ENCODE measurements at regions not wholly inside any gene's neighbourhood (a gene's known extent, or its start where the extent isn't known, plus 50 kb on each side); places are given as distances from the start of the nearest gene placed in this dataset.
"Not testable (repeated sequence)": the region's sequence is repeated elsewhere in the genome, so short reads cannot be mapped to it uniquely, and the experiment has no call there.

- no peaks in the 10 kb centered on the region for H3K9me3 ChIP-seq
- no peaks in the 10 kb centered on the region for H3K4me1 ChIP-seq
- no peaks in the 10 kb centered on the region for H3K27me3 ChIP-seq
- H3K4me3 ChIP-seq = no peak overlapping the region
- 73 to 84% methylated on average over 6 of the region's 6 CpGs for WGBS, 2 donors
- no peak overlapping the region for H3K27ac ChIP-seq
- ATAC-seq (no peak), DNase-seq (no peak), FAIRE-seq (no peak)
- intact Hi-C loops (cut with DNase I) = no loop called here
- H3K36me3 ChIP-seq = no peaks in the 10 kb centered on the region
- TF ChIP-seq CTCF (IDR thresholded peaks at IDR 0.05) = no peak
Measured at GRCh38 chr21:22189278-22189677, 1191.1 kb downstream of the NCAM2 start.

- ATAC-seq (no peak), DNase-seq (no peak), FAIRE-seq (no peak)
- Histone ChIP-seq H3K9me3 (no peaks in the 10 kb centered on the region), H3K4me3 (no peak overlapping the region), H3K27me3 (no peaks in the 10 kb centered on the region), H3K4me1 (no peaks in the 10 kb centered on the region), H3K36me3 (no peaks in the 10 kb centered on the region), H3K27ac (no peak overlapping the region)
- 13 to 27% methylated on average over 1 of the region's 1 CpG for WGBS, 2 donors
- TF ChIP-seq CTCF (IDR thresholded peaks at IDR 0.05) = no peak
- intact Hi-C loops (cut with DNase I) = no loop called here
Measured at GRCh38 chr21:22191581-22191980, 1193.4 kb downstream of the NCAM2 start.

- DNase-seq (no peak), FAIRE-seq (no peak), ATAC-seq (no peak)
- H3K9me3 ChIP-seq = no peaks in the 10 kb centered on the region
- H3K27me3 ChIP-seq = no peaks in the 10 kb centered on the region
- WGBS, 2 donors = 33 to 35% methylated on average over 2 of the region's 2 CpGs
- no peak for TF ChIP-seq CTCF (IDR thresholded peaks at IDR 0.05)
- H3K4me3 ChIP-seq = no peak overlapping the region
- H3K4me1 ChIP-seq = no peaks in the 10 kb centered on the region
- H3K27ac ChIP-seq = no peak overlapping the region
- intact Hi-C loops (cut with DNase I) = no loop called here
- no peaks in the 10 kb centered on the region for H3K36me3 ChIP-seq
Measured at GRCh38 chr21:22192766-22193165, 1194.6 kb downstream of the NCAM2 start.

GRCh38 chr21:22194986-22195385 is 1196.8 kb downstream of the NCAM2 start:
- H3K27ac ChIP-seq; intact Hi-C loops (cut with DNase I); FAIRE-seq; H3K27me3 ChIP-seq; ATAC-seq; H3K4me1 ChIP-seq; DNase-seq; H3K9me3 ChIP-seq; H3K4me3 ChIP-seq; H3K36me3 ChIP-seq: not testable (repeated sequence)
- 70 to 74% methylated on average over 6 of the region's 6 CpGs for WGBS, 2 donors

- Histone ChIP-seq H3K27me3 (no peaks in the 10 kb centered on the region), H3K27ac (no peak overlapping the region), H3K4me3 (no peak overlapping the region), H3K4me1 (no peaks in the 10 kb centered on the region), H3K9me3 (no peaks in the 10 kb centered on the region), H3K36me3 (no peaks in the 10 kb centered on the region)
- no peak for TF ChIP-seq CTCF (IDR thresholded peaks at IDR 0.05)
- intact Hi-C loops (cut with DNase I) = no loop called here
- WGBS, 2 donors = 56 to 64% methylated on average over 4 of the region's 4 CpGs
- ATAC-seq (no peak), DNase-seq (no peak), FAIRE-seq (no peak)
Measured at GRCh38 chr21:22200378-22201092, 1202.3 kb downstream of the NCAM2 start.
